Astrocyte (in vitro differentiated cells and primary cell): ENCODE measurements at regions not wholly inside any gene's neighbourhood (a gene's known extent, or its start where the extent isn't known, plus 50 kb on each side); places are given as distances from the start of the nearest gene placed in this dataset.

Experiments
- DNase-seq: peaks from one replicate; pipeline ENCODE4 v3.0.0-alpha.2; 2010; ENCODE audit warnings: low read depth
- FAIRE-seq: peaks from 2 replicates; lab custom pipeline; 2011; peaks lifted over from hg19 to GRCh38; lab: Jason Lieb, UNC
- H2AFZ ChIP-seq: 2 replicates; pipeline ENCODE4 v1.6.0; 2012; ENCODE audit warnings: low read depth, low read length, inconsistent platforms
- H3K27ac ChIP-seq: 2 replicates; pipeline ENCODE4 v1.5.1; 2011; ENCODE audit warnings: low read depth, low read length, inconsistent platforms
- H3K27me3 ChIP-seq: 2 replicates; pipeline ENCODE4 v1.6.0; 2011; ENCODE audit warnings: low read length, inconsistent platforms; ENCODE audit not compliant: insufficient read depth
- H3K36me3 ChIP-seq: 2 replicates; pipeline ENCODE4 v1.5.1; 2011; ENCODE audit warnings: low read length, inconsistent platforms; ENCODE audit not compliant: insufficient read depth
- H3K4me1 ChIP-seq: 2 replicates; pipeline ENCODE4 v1.5.1; 2011; ENCODE audit warnings: low read length, inconsistent platforms; ENCODE audit not compliant: insufficient read depth
- H3K4me2 ChIP-seq: 2 replicates; pipeline ENCODE4 v1.6.0; 2012; ENCODE audit warnings: low read length, inconsistent platforms
- H3K4me3 ChIP-seq: 2 replicates; pipeline ENCODE4 v1.5.1; 2011; ENCODE audit warnings: low read depth, mild to moderate bottlenecking, low read length, inconsistent platforms; ENCODE audit not compliant: insufficient read depth
- H3K79me2 ChIP-seq: 2 replicates; pipeline ENCODE4 v1.6.0; 2012; ENCODE audit warnings: mild to moderate bottlenecking, low read length, inconsistent platforms; ENCODE audit not compliant: insufficient read depth
- H3K9ac ChIP-seq: 2 replicates; pipeline ENCODE4 v1.6.0; 2012; ENCODE audit warnings: mild to moderate bottlenecking, low read length, inconsistent platforms
- H3K9me3 ChIP-seq: 2 replicates; pipeline ENCODE4 v1.5.1; 2012; ENCODE audit warnings: low read depth, mild to moderate bottlenecking, low read length, inconsistent platforms; ENCODE audit not compliant: insufficient read depth
- H4K20me1 ChIP-seq: 2 replicates; pipeline ENCODE4 v1.6.0; 2012; ENCODE audit warnings: low read length, inconsistent platforms; ENCODE audit not compliant: insufficient read depth
- H3K27ac Mint-ChIP-seq: one replicate; pipeline ENCODE4 v1.8.0; 2021; ENCODE audit warnings: mild to moderate bottlenecking, mixed read lengths; ENCODE audit not compliant: unreplicated experiment
- H3K27me3 Mint-ChIP-seq: one replicate; pipeline ENCODE4 v1.8.0; 2021; ENCODE audit warnings: low read depth, mixed read lengths; ENCODE audit not compliant: unreplicated experiment
- H3K36me3 Mint-ChIP-seq: one replicate; pipeline ENCODE4 v1.8.0; 2021; ENCODE audit warnings: low read depth, mixed read lengths; ENCODE audit not compliant: unreplicated experiment
- H3K4me1 Mint-ChIP-seq: one replicate; pipeline ENCODE4 v1.8.0; 2021; ENCODE audit warnings: low read depth, mixed read lengths; ENCODE audit not compliant: unreplicated experiment
- H3K4me3 Mint-ChIP-seq: one replicate; pipeline ENCODE4 v1.8.0; 2021; ENCODE audit warnings: mild to moderate bottlenecking, moderate library complexity, mixed read lengths; ENCODE audit not compliant: unreplicated experiment
- H3K9me3 Mint-ChIP-seq: one replicate; pipeline ENCODE4 v1.8.0; 2021; ENCODE audit warnings: mild to moderate bottlenecking, mixed read lengths; ENCODE audit not compliant: unreplicated experiment
- EZH2 ChIP-seq: IDR thresholded peaks from 2 replicates; pipeline ENCODE4 v1.6.1; 2012; ENCODE audit warnings: mild to moderate bottlenecking, low read length, inconsistent platforms; ENCODE audit not compliant: insufficient read depth
- TF ChIP-seq, protein P1 (sequence below): IDR thresholded peaks from 2 replicates; pipeline ENCODE4 v1.5.1; 2011; ENCODE audit warnings: low read depth, mild to moderate bottlenecking, inconsistent platforms, low read length, moderate library complexity; ENCODE audit not compliant: insufficient read depth

DNA sequence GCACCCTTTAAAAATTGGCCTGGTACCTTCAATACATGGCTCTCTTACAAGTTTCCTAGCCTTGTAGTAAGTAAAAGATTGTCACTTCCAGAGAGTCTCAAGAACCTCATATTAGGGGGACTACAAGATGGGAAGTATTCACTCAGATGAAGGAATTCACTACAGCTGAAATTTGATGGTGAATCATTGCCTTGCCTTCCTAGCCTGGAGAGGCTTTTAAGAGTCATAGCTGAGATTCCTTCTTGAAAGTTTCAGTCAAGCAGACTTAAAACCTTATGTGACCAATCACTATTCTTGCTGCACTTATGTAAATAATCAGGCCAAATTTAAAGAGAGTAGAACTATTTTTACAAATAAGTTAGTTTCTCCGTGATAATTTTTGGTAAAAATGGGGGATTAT is 451.6 kb downstream of the TRHDE start:
- no peaks in the 10 kb centered on the region for H3K4me1 ChIP-seq
- no peak overlapping the region for H3K9ac ChIP-seq
- H3K27ac ChIP-seq = no peak overlapping the region
- Mint-ChIP-seq H3K27ac (no peak overlapping the region), H3K36me3 (no peaks in the 10 kb centered on the region), H3K9me3 (no peaks in the 10 kb centered on the region), H3K27me3 (no peaks in the 10 kb centered on the region), H3K4me1 (peaks cover 5% of the 10 kb centered on the region), H3K4me3 (no peak overlapping the region)
- no peak for FAIRE-seq
- H3K9me3 ChIP-seq = no peaks in the 10 kb centered on the region
- no peaks in the 10 kb centered on the region for H3K79me2 ChIP-seq
- H4K20me1 ChIP-seq = no peaks in the 10 kb centered on the region
- no peaks in the 10 kb centered on the region for H3K36me3 ChIP-seq
- TF ChIP-seq, protein P1, sequence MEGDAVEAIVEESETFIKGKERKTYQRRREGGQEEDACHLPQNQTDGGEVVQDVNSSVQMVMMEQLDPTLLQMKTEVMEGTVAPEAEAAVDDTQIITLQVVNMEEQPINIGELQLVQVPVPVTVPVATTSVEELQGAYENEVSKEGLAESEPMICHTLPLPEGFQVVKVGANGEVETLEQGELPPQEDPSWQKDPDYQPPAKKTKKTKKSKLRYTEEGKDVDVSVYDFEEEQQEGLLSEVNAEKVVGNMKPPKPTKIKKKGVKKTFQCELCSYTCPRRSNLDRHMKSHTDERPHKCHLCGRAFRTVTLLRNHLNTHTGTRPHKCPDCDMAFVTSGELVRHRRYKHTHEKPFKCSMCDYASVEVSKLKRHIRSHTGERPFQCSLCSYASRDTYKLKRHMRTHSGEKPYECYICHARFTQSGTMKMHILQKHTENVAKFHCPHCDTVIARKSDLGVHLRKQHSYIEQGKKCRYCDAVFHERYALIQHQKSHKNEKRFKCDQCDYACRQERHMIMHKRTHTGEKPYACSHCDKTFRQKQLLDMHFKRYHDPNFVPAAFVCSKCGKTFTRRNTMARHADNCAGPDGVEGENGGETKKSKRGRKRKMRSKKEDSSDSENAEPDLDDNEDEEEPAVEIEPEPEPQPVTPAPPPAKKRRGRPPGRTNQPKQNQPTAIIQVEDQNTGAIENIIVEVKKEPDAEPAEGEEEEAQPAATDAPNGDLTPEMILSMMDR = no peak
- no peak for TF ChIP-seq EZH2
- DNase-seq = no peak
- H3K4me2 ChIP-seq = no peak overlapping the region
- H2AFZ ChIP-seq = no peak overlapping the region
- no peak overlapping the region for H3K4me3 ChIP-seq
- H3K27me3 ChIP-seq = no peaks in the 10 kb centered on the region

DNA sequence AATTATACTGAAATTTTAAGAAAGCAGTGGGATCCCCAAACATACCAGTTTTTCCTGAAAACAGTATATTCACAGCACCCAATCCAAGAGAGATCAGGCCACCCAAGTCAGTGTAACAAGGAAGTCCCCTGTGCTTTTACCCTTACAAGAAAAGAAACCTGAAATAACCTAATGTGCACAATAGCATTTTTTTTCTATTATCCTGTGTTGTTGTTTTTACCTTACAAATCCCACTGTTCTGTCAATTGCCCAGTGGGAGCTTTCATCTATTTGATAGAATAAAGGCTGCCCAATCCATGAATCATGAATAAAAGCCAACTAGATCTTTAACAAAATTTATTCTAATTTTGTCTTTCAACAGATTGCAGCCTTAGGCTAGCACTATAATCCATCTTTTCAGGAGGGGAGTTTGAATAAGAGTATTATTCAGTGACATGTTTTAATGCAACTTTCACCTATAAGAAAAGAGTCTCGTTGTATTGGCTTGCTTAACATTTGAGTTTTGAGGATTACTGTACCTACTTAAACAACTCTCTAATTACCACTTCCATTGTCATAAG is 457.4 kb downstream of the TRHDE start:
- no peak overlapping the region for H3K4me2 ChIP-seq
- no peaks in the 10 kb centered on the region for H3K4me1 ChIP-seq
- H3K27ac Mint-ChIP-seq = no peak overlapping the region
- no peaks in the 10 kb centered on the region for H3K27me3 ChIP-seq
- no peaks in the 10 kb centered on the region for H3K36me3 ChIP-seq
- no peak overlapping the region for H3K4me3 Mint-ChIP-seq
- H3K9ac ChIP-seq = no peak overlapping the region
- no peaks in the 10 kb centered on the region for H3K9me3 Mint-ChIP-seq
- DNase-seq = no peak
- no peaks in the 10 kb centered on the region for H3K79me2 ChIP-seq
- no peak for FAIRE-seq
- H3K4me1 Mint-ChIP-seq = no peaks in the 10 kb centered on the region
- H4K20me1 ChIP-seq = no peaks in the 10 kb centered on the region
- H3K27me3 Mint-ChIP-seq = no peaks in the 10 kb centered on the region
- TF ChIP-seq EZH2 = no peak
- TF ChIP-seq, protein P1 = no peak
- H3K4me3 ChIP-seq = no peak overlapping the region
- no peaks in the 10 kb centered on the region for H3K9me3 ChIP-seq
- no peaks in the 10 kb centered on the region for H3K36me3 Mint-ChIP-seq
- no peak overlapping the region for H3K27ac ChIP-seq
- H2AFZ ChIP-seq = no peak overlapping the region

DNA sequence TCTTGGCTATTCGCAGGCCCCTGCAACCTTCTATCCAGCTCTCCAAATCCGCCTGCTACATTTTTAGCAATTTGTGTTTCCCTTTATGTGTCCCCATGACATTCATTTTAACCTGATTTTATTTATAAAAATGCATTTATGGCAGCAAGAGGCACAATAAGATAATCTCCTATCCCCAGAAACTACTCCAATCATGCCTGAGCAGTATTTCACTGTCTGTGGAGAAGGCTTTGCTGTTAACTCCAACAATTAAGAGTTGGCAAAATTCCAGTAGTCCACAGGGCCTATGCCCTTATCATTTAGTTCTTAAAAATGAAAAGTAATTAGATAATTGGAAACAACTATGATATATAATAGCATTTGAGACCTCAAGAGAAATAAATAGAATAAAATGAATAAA is 462.4 kb downstream of the TRHDE start:
- Mint-ChIP-seq H3K9me3 (no peaks in the 10 kb centered on the region), H3K4me3 (no peak overlapping the region), H3K4me1 (no peaks in the 10 kb centered on the region), H3K27me3 (no peaks in the 10 kb centered on the region), H3K27ac (no peak overlapping the region), H3K36me3 (no peaks in the 10 kb centered on the region)
- Histone ChIP-seq H3K4me1 (no peaks in the 10 kb centered on the region), H3K27ac (no peak overlapping the region), H3K9me3 (no peaks in the 10 kb centered on the region), H3K27me3 (no peaks in the 10 kb centered on the region), H3K4me3 (no peak overlapping the region), H4K20me1 (no peaks in the 10 kb centered on the region), H2AFZ (no peak overlapping the region), H3K36me3 (no peaks in the 10 kb centered on the region), H3K9ac (no peak overlapping the region), H3K79me2 (no peaks in the 10 kb centered on the region), H3K4me2 (no peak overlapping the region)
- no peak for TF ChIP-seq EZH2
- TF ChIP-seq, protein P1 = no peak
- FAIRE-seq (no peak), DNase-seq (no peak)
